G401.6 (cell line): ENCODE measurements at regions not wholly inside any gene's neighbourhood (a gene's known extent, or its start where the extent isn't known, plus 50 kb on each side); places are given as distances from the start of the nearest gene placed in this dataset.
A peak's percentile ranks its signal among the peaks of the same experiment; 100 is the strongest.

ENCODE experiments used
- FAIRE-seq: peaks from 2 replicates; lab custom pipeline; 2012; peaks lifted over from hg19 to GRCh38; lab: Jason Lieb, UNC

DNA sequence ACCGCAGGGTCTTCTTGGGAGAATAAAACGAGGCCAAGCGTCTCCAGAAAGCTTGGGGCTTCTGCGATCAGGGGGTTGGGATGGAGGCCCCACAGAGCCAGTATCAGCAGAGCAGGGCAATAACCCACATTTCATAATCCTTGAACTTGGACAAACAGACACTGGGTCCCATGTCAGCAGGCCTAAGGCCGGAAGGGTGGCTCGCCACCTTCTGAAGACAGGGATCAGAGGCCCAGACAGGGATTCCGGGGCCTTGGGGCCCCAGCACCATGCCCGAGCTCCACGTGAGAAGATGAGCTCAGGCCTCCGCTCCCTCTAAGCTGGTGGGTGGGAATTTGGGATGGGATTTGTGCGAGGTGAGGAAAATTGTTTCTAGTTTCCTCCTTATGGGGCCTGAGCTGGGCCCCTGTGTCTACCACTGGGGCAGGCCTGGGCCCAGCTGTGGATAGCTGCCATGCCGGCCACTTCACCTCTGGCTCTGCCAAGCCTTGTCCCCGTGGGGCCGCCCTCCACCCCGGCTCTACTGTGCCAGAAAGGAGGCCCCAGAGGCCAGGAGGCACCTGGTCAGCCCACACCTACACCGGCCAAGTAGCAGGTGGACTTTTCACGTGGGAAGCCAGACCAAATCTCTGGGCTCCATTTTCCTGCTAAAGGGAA is 67.2 kb upstream of the DLK1 start:
- no peak for FAIRE-seq

DNA sequence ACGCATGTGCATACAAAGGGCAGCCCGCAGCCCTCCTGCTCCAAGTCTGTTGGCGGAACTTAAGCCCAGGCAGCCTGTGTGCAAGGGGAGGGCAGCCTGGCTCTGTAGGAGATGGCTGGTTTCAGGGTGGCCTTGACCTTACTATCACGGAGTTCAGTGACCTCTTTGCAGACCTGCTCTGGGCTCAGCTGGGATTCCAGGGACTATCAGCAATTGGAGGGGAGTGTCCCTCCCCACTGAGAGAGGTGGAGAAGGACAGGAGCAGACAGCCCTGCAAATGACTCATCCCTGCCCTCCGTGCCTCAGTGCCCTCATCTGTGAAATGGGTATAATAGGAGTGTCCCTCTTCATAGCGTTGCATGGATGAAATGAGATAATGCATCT is 66.2 kb upstream of the DLK1 start:
- no peak for FAIRE-seq

DNA sequence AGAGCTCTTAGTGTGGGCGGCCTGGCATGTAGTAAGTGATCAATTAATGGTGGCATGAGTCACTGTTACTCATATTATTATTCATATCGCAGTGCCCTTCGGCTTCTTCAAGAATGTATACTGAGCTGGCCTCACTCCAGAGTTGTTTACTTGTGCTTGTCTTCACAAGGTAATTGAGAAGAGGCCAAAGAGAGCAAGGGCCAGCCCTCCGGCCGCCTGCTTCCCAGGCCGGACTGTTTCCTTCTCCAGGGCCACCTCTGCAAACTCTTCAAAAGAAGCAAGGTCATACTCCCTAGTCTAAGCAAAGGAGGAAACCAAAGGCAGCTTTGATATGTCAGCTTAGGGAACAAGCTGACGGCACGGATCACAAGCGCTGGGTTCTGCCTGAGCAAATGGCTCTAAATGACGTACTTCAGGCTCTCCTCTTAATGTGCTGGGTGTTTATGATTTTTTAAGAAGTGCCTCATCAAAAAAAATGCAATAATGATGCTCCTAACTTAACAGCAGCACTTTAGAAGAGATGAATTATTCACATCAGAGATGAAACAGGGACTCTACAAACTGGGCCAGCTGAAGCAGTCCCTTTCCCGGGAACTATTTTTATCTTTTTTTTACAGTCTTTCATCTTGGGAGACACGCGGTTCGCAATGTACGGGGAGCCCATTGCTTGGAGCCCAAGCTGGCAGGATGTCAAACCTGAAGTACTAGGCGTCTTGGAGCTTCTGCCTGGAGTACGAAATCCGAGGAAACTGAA is 65.6 kb upstream of the DLK1 start:
- no peak for FAIRE-seq

DNA sequence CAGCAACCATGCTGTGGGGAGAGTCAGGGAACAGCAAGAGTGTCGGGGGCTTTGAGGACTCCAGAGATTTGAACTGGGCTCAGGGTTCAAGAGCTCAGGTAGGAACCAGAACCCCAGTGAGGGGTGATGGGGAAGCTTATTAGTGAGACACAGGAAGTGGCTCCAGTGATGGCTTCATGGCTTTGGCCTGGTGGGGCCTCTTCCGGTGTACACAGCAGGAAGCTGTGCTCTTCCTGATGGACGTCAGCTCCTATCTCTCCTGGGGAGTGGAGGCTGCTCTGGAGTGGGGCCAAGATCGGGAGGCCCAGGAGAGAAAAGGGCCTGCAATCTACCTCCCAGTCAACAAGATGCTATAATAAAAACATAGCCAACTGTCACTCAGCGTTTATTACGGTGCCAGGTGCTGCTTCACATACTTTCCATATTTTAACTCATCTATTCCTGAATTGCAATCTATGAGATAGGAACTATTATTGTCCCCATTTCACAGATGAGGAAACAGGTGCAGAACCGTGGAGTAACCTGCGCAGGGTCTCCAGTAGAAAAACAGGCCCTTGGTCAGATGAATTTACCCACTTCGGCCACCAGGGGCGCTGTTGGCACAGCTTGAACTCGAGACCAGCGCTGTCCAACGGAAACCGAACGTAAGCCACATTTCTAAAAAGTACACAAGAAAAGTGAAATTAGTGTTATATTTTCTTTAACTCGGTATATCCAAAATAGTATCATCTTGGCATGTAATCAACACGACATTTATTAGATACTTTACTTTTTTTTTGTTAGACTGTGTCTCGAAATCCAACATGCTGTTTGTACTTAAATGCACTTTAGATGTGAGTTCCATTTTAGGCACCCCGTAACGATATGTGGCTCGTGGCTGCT is 63.6 kb upstream of the DLK1 start:
- FAIRE-seq = peak; percentile 80

DNA sequence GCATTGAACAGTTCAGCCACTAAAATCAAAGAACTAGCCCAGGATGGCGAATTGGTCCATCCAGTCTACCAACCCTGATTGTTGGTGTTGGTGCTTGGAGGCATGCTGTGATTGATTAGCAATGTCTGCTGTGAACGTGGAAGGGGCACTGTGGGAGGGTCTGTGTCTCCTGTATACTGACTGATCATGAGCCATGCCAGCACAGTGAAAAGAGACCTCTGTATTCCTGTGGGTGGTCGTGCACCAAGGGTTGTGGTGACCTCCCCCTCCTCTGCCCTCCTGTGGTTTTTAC is 63.0 kb upstream of the DLK1 start:
- FAIRE-seq = no peak

DNA sequence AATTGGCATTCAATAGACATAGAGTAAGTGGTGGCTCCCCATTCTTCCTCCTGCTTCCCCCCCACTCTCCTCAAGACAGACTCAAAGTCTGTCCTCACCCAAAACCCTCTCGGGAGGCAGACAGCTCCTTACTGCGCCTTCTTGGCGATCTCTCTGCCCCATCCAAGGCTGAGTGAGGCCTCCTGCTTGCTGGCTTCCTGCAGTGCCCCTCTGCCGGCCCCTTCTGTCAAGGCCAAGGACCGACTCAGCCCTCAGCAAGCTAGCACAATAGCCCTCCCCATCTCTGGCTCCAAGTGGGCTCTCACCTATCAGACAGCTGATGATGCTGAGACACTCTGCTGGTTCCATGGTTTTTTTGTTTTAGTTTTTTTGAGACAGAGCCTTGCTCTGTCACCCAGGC is 62.5 kb upstream of the DLK1 start:
- no peak for FAIRE-seq

DNA sequence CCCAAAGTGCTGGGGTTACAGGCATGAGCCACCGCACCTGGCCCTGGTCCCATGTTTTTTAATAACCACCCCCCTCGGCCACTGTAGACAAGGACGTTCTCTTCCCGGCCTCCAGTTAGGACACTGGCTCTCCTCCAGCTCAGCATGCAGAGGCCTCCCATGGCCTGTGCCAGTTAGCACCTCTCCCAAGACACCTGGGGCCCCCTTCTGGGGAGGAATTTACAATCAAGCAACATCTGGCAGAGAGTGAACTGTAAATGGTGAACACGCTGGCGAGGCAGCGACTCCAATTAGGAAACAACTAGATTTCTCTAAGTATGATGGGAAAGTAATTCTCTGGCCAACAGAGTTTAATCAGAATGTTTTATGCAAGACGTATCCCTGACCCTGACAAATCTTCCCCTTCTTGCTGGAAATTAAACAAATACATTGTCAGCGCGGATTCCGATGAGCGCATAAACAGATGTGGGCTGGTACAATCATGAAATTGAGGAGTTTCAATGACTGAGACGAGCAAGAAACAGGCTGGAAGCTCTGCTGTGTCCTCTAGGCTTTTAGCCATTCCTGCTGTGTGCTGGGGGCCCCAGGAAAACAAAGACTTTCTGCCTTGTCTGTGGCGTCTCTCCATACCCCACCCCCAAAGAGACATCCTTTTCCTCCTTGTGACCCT is 61.7 kb upstream of the DLK1 start:
- no peak for FAIRE-seq

DNA sequence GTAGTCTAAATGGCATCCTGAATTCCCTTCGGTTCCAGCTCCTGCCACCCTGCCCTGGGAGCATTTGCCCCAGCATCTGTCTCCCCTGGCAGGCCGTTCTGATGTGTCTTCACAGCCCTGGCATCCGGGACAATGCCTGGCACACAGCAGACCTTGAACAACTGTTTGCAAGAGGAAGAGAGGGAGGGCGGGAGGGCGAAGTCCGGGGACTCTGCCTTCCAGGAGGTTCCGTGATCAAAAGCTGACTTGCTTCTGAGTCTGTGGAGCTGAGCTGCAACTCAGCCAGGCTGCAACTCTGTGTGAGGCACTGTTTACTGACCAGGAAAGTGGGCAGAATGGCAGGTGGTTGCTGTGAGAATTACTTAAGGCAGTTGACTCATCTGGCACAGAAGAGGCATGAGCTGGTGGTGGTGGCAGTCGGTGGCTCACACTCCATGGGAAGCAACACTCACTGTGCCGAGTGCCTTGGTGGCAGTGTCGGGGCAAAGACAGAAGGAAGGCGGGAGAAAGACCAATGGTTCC is 61.1 kb upstream of the DLK1 start:
- no peak for FAIRE-seq

DNA sequence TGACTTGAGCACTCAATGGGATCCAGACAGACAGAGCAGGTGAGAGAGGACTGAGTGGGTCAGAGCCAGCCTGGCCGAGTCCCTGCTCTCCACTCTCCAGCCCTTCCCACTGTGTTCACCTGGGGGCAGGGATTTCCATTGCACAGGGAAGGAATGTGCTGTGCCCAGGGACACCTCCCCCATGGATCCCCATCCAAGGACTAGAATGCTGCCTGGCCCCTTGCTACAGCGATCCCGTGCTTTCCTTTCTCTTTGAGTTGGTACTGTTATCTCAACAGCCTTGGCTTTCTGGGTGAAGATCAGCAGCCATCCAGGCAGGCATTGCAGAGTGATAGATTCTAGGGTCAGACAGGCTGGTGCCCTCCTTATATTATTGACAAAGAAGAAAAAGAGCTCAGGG is 60.3 kb upstream of the DLK1 start:
- no peak for FAIRE-seq

DNA sequence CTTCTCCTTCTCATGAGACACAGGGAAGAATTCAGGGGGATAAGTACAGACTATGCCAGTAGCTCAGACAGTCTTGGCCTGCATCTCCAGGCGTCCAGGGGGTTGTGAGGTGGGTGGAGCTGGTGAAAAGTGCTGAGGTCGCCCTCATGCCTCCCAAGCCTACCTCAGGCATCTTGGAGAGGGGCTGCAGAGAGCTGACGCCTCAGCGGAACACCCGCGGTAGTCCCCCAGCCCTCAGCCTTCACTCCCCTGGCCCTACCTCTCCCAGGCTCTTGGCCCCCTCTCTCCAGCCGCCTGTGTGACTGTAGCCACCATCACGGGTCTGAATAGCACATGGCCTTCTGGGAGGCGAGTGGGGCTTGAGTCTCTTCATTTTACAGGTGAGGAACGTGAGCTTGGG is 59.8 kb upstream of the DLK1 start:
- no peak for FAIRE-seq

DNA sequence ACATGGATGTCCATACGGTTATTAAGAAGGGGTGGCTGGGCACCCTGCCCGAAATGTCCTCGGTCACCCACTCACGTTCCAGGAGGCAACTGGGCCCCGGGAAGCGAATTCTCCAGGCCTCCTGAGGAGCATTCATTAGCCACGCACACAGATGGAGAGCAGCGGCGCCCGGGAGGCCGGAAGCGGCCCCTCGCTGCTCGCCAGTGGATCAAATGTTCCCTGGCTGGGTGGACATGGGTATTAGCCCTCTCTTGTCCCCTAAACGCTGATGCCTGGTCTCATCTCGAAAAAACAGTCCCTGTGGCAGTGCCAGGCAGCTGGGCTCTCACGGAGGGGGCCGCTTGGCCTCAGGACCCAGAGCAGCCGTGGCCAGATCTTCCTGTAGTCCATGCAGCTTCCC is 59.0 kb upstream of the DLK1 start:
- FAIRE-seq = no peak

DNA sequence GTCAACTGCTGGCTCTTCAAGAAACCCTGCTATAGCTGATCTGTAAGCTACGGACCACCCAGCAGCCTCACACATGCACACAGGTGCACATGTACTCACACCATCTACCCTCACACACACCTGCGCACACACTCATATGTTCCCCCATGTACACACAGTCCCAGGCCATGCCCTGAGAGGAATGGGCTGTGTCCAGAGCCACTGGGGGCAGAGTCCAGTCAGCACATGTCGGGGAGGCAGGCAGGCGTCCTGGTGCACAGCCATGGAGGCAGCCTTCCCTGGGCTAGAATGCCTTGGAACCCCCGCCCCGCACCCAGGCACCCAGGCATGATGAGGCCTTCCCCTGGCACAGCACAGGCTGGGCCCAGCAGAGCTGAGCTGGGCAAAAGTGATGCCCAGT is 58.3 kb upstream of the DLK1 start:
- FAIRE-seq = no peak

DNA sequence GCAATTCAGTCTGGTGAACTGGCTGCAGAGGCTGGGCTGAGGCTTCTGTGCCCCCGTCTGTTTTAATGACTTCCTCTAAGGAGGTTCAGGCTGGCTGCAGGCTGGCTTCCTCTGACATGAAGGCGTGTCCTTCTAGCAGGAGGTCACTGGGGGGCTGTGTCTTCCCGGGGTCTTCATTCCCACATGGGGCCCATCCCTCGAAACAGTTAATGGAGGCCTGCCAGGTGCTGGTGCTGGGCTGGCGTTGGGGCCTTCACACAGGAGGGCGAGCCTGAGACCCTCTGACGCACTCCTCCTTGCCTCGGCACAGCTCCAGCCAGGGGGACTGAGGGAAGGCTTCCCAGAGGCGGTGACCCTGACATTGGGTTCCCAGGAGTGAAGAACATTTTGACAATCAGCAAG is 57.7 kb upstream of the DLK1 start:
- FAIRE-seq = no peak

DNA sequence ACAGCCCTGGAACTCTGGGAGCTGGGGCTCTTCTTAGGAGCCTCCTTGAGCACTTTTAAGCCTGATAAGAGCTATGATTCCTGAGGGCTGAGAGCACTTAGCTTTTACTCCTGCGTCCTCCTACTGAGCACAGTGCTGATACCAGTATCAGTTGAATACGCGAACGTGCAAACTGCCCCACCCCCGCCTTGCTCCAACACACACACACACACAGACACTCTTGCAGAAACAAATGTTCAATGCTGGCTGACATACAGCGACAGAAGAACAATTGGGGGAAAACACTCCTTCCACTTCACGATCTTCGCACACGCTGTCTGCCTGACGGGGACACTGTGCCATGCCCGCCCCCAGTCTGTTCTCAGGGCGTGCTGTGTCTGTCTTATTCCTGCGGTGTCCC is 57.2 kb upstream of the DLK1 start:
- FAIRE-seq = no peak

DNA sequence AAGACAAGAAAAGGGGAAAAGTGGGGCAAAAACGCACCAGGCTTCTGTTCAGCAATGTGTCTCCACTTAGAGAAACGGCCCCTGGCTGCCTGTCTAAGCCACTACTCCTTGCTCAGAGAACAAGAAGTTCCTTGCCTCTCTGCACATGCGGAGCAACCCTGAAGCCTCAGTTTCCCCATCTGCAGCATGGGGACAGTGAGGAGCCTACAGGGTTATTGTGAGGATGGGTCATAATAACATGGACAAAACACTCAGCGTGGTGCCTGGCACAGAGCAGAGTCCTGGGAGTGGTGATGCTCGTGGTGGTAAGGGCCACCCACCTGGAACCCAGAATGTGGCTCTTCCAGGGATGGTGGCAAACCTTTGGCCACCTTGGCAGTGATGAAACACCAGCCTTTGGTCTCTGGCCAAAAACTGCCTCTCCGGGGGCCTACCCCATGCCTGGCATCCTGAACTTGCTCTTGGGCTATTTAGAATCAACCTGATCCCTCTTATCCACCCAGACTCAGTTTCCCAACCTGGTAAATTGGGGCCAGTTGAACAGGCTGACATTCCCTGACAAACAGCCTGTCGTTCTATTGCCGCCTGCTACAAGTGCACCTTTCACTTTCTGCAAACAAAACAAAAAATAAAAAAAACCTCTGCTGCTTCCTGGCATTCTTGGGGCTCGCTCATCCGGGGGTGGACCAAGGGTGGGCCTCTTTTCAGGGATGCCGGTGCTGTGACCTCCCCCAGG is 56.5 kb upstream of the DLK1 start:
- no peak for FAIRE-seq

DNA sequence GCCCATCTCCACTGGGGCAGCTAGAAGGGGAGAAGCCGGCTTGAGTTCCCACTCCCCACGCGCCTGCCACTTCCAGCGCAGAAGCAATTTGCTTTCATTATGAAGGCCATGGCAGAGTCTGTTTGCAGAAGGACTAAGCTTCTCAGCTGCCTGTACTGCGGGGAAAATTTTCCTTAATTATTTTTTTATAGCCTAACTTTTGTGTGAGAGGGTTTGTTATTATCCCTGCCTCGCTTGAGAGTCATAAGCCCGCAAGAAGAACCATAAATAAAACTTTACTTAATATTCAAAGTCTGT is 56.0 kb upstream of the DLK1 start:
- no peak for FAIRE-seq

DNA sequence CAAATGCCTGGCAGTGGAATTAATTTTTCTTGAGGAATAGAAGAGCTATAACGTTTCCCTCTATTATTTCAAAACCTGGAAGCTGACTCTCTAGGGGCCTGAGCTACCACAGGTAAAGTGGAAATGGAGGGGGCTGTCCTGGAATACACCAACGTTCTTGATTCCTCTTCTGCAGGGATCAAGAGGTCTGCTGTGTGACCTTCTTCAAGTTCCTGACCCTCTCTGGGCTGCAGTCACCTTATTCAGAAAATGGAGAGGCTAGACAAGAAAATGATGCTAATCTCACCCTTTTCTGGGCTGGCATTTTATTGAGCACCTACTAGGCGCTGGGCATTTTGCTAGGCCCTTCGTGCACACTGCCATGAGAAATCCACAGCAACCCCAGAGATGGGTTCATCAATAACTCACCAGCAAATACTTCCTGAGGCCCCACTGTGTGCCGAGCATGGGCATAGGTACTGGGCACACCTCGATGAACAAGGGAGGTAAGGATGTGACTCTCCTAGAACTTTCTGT is 55.2 kb upstream of the DLK1 start:
- FAIRE-seq = no peak

DNA sequence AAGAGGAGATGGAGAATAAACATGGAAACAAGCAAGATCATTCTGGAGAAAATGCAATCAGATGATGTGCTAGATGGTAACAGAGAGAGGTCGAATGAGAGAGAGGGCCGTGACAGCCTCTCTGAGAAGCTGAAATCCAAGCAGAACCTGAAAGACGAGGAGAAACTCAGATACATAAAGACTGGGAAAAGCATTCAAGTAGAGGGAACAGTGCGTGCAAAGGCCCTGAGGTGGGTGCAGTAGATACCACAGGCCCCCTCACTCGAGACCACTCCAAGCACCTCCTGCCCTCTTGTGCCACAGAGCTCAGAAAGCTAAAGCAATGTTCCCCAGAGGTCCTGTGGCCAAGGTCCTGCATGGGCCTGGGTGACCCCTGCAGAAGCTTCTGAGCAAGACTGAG is 54.8 kb upstream of the DLK1 start:
- FAIRE-seq = no peak

DNA sequence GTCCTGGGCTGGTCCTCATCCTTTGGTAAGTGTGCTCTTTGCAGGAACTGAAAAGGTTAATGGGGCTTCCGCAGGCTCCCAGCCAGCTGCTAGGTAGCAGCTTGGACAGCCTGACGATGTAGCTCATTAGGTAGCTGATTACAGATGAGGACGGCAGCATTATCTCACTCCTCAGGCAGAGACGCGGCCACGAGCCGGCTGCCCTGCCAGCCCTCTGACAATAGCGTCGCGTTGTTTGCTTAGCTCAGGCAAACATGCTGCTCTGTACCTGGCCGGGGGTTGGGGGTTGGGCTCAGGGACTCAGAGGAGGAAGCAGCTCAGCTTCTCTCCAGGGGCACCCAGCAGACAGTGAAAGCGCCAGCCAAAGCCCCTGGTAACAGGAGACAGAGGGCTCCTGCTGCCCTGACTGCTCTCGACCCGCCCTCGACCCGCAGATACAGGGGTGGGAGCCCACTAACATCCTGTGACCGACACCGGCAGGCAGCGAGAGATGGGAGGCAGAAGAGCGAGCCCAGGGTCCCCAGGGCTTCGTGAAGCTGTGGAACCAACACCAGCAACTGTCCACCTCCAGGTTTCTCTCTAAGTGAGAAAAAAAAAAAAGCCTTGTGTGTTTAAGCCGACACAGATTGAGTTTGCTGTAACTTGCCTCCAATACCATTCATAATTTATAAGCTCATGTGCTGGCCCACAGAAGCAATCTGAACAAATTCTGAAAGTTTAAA is 53.4 kb upstream of the DLK1 start:
- FAIRE-seq = no peak

DNA sequence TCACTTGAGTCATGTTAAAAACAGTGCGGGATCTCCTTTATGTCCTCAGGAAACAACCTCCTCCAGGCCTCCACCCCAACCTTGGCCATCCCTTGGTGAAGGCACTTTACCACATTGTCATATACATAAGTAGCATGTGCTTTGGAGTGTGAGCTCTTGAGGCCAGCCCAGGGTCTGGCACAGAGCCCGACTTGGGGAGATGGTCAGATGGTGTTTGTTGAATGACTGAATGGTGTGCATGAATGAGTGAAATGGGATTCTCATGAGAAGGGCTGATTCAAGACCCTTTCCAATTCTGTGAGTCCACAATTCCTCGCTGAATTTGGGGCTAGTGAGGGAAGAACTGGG is 52.9 kb upstream of the DLK1 start:
- no peak for FAIRE-seq

DNA sequence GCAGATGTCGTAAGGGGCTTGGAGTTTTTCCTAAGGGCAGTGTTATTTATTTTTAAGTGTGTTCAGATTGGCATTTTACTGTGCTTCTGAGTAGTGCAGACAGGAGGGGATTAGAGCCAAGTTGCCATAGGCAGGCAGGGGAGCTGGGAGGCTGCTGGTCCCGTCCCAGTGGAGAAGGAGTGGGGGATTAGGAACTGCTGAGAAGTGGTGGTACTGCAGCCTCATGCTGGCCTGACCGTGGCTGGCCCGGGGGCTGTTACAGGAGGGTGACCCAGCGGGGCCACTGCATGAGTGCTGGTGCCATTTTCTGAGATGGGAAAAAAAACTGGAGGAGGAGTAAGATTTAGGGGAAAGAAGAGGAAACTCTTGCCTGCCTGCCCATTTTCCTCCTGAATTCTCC is 52.3 kb upstream of the DLK1 start:
- no peak for FAIRE-seq
